ENCODE measurements at regions not wholly inside any gene's neighbourhood (a gene's known extent, or its start where the extent isn't known, plus 50 kb on each side); places are given as distances from the start of the nearest gene placed in this dataset.
A peak's percentile ranks its signal among the peaks of the same experiment; 100 is the strongest.

- no peak for DNase-seq (ENCODE audit: extremely low read depth, low read depth)
- no peak overlapping the region for H3K4me3 ChIP-seq (replicated peaks; ENCODE audit: low read depth, low read length)
- TF ChIP-seq, protein P1, sequence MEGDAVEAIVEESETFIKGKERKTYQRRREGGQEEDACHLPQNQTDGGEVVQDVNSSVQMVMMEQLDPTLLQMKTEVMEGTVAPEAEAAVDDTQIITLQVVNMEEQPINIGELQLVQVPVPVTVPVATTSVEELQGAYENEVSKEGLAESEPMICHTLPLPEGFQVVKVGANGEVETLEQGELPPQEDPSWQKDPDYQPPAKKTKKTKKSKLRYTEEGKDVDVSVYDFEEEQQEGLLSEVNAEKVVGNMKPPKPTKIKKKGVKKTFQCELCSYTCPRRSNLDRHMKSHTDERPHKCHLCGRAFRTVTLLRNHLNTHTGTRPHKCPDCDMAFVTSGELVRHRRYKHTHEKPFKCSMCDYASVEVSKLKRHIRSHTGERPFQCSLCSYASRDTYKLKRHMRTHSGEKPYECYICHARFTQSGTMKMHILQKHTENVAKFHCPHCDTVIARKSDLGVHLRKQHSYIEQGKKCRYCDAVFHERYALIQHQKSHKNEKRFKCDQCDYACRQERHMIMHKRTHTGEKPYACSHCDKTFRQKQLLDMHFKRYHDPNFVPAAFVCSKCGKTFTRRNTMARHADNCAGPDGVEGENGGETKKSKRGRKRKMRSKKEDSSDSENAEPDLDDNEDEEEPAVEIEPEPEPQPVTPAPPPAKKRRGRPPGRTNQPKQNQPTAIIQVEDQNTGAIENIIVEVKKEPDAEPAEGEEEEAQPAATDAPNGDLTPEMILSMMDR (IDR thresholded peaks at IDR 0.05; ENCODE audit: low read depth, low read length, missing control alignments): no peak
Observed at GRCh38 chr3:81965696-81966095, 204.3 kb upstream of the GBE1 start.

DNA sequence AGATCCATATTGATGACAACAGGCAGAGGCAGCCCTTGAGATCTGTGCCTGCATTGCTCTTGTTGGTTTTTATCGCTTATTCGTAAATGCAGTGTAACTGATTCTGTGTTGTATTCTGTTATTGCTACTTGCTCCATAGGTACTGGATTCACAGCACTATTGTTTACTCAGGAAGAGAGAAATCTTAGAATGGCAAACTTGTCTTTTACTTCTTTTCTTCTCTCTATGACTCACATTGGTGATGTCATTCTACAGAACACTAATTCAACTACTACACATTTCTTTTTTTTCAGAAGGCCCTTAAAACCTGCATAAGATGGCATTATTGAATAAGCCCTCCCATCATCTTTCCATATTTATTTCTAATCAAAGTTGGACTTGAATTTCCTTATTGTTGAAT, 201.0 kb upstream of the GBE1 start:
- no peak for DNase-seq (ENCODE audit: extremely low read depth, low read depth)
- no peak overlapping the region for H3K4me3 ChIP-seq (replicated peaks; ENCODE audit: low read depth, low read length)
- TF ChIP-seq, protein P1 (IDR thresholded peaks at IDR 0.05; ENCODE audit: low read depth, low read length, missing control alignments): no peak

- no peak overlapping the region for H3K4me3 ChIP-seq (replicated peaks; ENCODE audit: low read depth, low read length)
- DNase-seq (ENCODE audit: extremely low read depth, low read depth): peak; percentile 86
- TF ChIP-seq, protein P1 (IDR thresholded peaks at IDR 0.05; ENCODE audit: low read depth, low read length, missing control alignments): no peak
Observed at GRCh38 chr3:81958972-81959640, 197.7 kb upstream of the GBE1 start.

DNA sequence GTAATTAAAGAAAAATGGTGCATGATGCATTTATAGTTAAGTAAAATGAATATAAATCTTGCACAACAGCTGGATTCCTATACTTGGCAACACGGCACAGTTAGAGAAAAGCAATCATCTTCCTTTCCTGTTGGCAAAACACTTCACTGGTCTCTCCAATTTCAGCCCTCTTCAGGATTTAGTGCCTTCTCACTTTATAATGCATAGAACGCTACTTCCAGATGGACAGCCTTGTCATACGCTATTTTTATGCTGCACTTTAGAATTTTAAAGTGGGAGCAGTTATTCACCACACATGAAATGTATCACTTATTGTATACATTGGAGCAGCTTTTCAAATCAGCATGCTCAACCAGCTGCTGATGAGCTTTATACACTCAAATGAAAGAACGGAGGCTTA, 194.4 kb upstream of the GBE1 start:
- TF ChIP-seq, protein P1 (IDR thresholded peaks at IDR 0.05; ENCODE audit: low read depth, low read length, missing control alignments): no peak
- H3K4me3 ChIP-seq (replicated peaks; ENCODE audit: low read depth, low read length): no peak overlapping the region
- no peak for DNase-seq (ENCODE audit: extremely low read depth, low read depth)

- TF ChIP-seq, protein P1 (IDR thresholded peaks at IDR 0.05; ENCODE audit: low read depth, low read length, missing control alignments): no peak
- no peak for DNase-seq (ENCODE audit: extremely low read depth, low read depth)
- H3K4me3 ChIP-seq (replicated peaks; ENCODE audit: low read depth, low read length): no peak overlapping the region
Observed at GRCh38 chr3:81953111-81953510, 191.7 kb upstream of the GBE1 start.

DNA sequence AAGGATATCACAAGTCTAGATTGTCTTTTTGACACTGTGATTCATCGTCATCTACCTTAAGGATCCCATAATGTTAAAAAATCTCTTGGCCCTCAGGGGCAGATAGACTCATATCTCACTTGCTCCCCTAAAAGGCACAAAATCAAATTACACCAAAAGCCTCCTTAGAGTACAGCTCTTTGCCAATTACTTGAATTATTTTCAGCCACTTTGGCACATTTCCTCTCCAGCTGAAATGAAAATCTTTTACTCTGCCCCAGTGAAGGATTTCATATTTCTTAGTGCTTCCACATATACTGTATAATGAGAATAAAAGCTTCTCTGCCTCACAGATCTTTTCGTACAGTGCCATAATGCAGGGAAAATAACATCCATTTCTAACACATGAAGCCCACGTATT, 190.7 kb upstream of the GBE1 start:
- DNase-seq (ENCODE audit: extremely low read depth, low read depth): no peak
- TF ChIP-seq, protein P1 (IDR thresholded peaks at IDR 0.05; ENCODE audit: low read depth, low read length, missing control alignments): no peak

GRCh38 chr3:81951636-81952035, 190.2 kb upstream of the GBE1 start:
- no peak overlapping the region for H3K4me3 ChIP-seq (replicated peaks; ENCODE audit: low read depth, low read length)
- TF ChIP-seq, protein P1 (IDR thresholded peaks at IDR 0.05; ENCODE audit: low read depth, low read length, missing control alignments): no peak
- no peak for DNase-seq (ENCODE audit: extremely low read depth, low read depth)

More for the DNA sequence above, 190.7 kb upstream of the GBE1 start:
- H3K4me3 ChIP-seq (replicated peaks; ENCODE audit: low read depth, low read length): no peak overlapping the region

Data from HFF-Myc (cell line).